DMS153 (cell line): ENCODE measurements at regions not wholly inside any gene's neighbourhood (a gene's known extent, or its start where the extent isn't known, plus 50 kb on each side); places are given as distances from the start of the nearest gene placed in this dataset.

Source experiments
- DNase-seq: peaks from one replicate; lab custom pipeline; 2025; lab: John Stamatoyannopoulos, UW

DNA sequence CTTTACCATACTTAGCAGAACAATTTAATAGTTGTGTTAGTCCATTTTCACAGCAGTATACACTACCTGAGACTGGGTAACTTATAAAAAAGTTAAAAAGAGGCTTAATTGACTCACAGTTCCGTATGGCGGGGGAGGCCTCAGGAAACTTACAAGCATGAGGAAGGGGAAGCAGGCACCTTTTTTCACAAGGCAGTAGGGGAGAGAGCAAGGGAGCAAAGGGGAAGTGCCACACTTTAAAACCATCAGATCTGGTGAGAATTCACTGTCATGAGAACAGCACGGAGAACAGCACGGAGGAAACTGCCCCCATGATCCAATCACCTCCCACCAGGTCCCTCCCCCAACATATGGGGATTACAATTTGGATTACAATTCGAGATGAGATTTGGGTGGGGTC is 269.9 kb downstream of the MTRR start:
- no peak for DNase-seq

DNA sequence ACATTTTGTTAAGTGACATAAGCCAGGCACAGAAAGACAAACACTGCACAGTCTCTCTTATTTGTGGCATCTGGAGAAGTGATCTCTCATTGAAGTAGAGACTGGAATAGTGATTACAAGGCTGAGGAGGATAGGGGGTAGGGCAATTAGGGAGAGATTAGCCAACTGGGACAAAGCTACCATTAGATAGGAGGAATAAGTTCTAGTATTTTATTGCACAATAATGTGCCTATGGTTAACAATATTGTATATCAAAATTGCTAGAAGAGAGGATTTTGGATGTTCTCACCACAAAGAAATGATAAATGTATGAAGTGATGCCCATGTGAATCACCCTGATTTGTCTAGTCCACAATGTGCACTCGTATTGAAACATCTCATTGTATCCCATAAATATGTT is 281.8 kb downstream of the MTRR start:
- no peak for DNase-seq

DNA sequence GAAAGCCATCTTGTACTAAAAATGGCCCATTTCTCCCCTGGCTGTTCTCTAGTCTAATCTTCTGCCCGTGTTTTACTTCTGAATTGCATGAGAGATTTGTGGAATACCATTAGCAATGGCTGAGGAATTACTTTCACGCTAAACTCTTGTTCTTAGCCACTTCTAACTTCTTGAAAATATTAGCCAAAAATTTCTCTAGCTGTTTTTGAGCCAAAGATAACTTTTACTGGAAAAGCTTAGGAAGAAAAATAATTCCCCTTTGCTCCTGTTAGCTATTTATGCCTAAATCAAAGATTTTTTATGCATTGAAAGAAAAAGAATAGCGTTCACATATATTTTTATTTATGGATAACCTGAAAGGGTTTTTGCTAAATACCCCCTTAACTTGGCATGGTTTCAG is 287.8 kb downstream of the MTRR start:
- no peak for DNase-seq

DNA sequence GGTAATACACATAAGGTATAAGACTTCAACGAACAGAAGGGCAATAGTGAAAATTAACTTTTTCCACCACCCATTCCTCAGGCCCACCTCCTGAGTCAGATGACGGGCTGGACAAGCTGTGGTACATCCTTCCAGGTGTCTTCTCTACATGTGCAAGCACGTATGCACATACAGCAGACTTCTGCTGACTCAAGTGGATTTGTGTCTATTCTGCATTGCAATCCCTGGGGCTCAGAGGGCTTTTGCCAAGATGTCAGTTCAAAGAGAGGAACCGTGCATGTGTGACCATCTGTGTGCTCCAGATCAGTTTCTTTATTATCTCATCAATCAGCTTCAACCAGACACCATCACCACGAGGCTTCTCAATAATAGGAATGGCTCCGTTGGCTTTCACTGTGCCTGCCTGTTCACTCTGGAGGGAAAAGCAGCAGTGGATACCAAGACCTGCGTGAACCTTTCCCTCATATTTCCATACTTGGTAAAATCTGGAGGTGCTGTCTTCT is 288.4 kb downstream of the MTRR start:
- no peak for DNase-seq

DNA sequence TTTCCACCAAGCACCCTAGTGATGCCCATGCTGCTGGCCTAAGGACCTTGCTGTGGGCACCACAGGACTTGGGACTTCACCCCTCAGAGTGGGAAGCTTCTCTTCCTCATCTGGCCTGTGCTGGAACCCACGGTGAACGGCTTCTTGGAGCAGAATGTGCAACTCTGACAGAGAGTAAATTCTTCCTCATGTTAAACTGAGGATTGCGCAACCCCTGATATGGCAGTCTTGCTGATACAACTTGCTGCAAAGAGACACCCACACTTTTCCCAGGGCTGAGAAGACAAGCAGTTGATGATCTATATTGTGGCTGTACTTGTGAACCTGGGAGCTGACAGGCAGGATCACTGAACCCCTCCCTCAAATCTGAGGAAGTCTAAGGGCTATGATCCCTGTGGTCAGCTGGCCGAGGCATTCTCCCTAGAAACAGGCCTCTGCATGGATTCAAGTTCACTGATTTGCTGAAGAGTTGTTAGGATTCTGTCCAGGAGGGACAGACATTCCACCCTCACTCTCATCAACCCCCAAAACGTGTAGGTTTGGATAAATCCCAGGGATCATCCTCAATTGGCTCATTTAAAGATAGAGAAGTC is 307.2 kb downstream of the MTRR start:
- DNase-seq, result no peak

DNA sequence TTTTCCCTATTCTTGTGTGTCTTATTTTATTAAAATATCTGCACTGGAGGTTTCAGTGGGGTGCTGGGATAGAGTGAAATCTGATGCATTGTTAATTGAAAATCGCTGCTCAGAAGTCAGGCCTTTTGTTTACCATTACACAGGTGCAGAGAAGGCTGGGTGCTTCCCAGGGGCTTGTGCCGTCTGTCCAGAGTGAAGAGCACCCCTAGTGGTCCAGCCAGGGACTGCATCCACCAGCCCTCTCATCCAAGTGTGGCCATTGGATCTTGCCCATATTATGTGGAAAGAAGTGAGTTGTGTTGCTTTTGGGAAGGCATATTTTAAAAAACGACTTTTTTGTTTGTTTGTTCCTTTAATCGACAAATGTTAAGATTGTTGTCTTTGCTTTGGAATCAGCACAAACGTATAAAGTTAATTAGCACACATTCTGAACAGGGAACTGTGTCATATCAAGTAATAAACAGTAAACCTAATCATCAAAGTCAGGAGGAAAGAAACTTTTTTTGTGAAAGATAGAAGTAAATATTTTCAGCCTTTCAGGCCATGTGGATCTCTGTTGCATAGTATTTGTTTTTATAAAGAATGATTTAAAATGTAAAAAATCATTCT is 315.6 kb downstream of the MTRR start:
- no peak for DNase-seq

DNA sequence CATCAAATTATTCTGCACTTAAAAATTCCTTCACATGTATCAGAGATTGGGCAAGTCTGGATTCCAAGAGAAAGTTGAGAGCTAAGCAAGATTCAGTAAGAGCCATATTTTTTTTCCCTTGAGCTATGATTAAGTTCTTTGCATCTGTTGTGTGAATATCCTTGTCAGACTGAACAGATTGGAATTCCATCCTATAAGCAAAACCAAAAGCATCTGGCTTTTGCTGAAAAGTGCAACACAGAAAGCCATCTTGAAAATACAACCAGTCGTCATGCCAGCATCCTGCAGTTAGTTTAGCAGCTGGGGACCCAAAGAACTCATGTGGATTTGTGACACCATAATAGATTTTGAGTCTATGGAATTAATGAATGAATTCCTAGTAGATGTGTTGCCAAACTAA is 316.9 kb downstream of the MTRR start:
- no peak for DNase-seq

DNA sequence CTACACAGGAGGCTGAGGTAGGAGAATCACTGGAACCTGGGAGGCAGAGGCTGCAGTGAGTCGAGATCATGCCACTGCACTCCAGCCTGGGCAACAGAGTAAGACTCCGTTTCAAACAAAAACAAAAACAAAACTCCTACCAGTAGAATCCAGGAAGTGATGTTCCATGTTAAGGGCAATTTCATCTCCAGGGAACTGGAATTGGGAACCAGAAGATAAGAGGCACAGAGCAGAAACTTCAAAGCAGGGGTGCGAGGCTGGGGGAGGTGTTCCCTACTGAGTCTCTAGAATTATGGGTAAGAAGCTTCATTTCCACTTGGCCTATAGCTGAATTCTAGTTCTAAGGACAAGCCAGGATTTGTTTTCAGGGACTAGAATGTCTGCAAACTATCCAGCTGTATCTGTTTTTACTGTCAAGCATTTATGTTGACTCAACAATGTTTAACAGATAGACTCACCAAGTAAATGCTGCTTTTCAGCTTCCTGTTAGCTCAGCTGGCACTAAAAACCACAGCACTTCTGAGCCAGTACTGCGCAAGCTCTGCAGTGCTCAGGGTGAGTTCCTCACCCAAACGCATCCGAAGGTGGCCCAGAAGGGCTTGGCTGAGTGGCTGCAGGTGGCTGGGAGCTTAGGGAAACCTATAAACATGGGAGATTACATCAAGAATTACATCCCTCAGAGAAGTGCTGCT is 320.1 kb downstream of the MTRR start:
- peak; percentile 99 for DNase-seq

DNA sequence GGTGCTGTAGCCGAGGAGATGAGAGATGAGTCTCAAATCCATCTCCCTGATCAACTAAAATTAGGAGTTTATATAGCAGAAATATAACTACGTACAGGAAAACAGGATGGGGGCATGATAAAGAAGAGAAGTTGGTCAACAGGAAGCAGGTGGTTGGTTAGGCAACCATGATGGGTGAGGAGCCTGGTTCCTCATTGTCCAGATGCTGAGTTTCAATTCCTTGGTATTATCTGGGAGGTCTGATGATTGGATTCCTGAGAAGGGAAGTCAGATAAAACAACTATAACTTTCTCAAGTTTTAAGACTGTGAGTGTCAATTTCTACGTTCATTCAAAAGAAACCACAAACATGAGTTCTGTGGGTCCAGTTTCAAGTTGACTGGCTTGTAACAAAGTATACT is 323.9 kb downstream of the MTRR start:
- DNase-seq, result no peak

DNA sequence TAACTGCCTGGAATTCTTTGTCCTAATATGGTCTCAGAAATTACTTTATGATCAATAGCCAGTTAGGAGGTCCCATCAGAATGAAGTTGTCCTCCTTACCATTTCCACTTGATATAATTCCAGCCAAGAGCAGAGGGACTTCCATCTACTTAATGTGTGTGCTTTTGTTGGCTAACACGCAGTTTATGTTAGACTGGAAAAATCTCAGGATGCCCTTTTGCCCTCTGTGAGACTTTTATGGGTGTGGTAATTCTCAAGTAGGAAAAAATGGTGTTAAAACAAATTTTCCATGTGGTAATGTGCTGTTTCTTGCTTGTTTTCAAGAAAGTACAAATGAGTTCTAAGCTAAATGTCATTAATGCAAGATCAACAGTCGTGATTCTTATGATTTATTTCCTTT is 327.1 kb downstream of the MTRR start:
- DNase-seq, result no peak

DNA sequence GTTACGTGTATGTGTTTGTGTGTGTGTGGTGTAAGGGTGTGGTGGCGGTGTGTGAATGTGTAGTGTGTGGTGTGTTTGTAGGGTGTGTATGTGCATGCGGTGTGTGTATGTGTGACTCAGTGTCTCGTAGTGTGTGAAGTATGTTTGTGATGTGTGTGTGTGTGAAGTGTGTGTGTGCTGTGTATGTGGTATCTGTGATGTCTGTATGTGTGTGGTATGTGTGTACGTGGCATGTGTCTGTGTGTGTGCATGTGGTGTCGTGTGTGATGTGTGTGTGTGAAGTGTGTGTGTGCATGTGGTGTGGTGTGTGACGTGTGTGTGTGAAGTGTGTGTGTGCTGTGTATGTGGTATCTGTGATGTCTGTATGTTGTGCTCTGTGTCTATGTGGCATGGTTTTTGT is 339.4 kb downstream of the MTRR start:
- DNase-seq, result no peak

DNA sequence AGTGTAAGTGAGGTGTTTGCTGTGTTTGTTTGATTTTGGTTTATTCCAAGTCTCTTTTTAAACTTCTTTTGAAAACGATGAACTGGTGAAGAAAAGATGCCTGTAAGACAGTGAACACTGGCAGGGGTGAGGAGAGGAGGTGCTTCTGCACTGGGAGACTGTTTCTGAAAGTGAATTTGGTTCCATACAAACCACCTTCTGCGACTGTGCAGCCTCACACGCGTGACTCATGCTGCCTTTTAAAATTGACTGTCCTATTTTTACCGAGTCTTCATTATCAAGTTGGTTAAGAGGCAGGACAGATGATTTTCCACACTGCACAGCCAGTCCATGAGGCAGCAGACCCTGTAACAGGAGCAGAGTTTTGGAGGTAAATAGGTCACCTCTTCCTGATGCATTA is 340.6 kb downstream of the MTRR start:
- no peak for DNase-seq

DNA sequence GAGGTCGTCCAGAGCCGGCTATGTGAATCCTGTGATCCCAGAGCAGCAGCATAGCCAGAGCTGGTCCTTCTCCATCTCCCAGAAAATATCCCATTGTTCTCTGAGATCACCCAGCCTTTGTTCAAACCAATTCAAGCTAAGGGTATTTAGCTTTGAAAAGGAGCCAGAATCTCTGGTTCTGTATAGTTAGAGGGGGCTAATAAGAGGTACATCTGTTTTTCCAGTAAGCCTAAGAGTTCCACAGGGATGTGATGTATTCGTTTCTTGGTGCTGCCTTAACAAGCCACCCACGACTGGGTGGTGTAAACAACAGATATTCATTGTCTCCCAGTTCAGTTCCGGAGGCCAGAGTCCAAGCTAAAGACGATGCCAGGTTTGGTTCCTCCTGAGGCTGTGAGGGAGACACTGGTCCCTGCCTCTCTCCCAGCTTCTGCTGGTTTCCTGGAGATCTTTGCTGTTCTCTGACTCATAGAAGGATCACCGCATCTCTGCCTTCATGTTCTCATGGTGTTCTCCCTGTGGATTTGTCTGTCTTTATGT is 344.8 kb downstream of the MTRR start:
- no peak for DNase-seq

DNA sequence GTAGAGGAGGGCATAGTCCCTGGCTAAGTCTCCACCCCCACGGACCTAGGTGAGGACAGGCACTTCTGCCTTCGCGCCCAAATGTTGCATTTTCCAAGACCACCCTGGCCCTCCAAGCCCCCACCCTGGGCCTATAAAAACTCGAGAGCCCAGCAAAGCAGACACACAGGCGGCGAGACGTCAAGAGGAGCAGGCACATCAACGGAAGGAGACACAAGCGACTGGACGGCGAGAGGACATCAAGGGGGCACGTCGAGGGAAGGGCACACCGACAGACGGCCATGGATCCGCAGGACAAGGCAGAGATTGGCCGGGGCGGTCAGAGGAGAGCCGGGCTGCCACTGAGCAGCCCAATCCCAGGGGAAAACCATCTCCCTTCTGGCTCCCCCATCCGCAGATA is 348.0 kb downstream of the MTRR start:
- no peak for DNase-seq

DNA sequence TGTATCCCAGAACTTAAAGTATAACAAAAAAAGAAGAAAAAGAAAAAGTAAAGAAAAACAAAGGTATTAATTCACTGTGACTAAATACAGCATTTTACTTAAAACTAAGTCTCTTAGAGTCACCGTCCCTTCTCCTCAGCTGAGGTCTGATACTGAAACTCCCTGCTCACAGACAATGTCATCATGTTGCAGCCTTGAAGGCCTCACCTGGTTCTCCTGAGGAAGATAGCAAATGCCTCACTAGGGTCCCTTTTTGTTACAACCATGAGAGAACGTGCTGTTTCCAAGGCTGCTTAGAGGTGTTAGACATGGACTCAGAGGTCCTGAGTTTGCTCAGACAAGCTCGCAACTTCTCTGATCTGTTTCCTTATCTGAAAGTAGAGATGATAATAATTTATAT is 357.2 kb downstream of the MTRR start:
- no peak for DNase-seq

DNA sequence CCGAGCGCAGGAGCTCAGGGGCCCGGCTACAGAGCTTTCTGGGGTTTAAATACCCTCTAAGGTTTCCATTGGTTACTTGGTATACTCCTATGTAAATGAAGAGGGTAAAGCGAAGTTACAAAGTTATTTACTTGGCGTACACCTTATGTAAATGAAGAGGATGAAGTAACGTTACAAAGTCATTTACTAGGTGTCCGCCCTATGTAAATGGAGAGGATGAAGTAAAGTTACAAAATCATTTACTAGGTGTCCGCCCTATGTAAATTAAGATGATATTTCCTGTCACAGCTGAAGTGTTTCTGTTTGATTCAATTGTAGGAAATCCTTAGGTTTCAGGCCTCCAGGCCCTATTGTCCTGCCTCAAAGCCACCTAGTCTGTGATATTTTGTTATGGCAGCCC is 358.2 kb downstream of the MTRR start:
- peak; percentile 9 for DNase-seq

DNA sequence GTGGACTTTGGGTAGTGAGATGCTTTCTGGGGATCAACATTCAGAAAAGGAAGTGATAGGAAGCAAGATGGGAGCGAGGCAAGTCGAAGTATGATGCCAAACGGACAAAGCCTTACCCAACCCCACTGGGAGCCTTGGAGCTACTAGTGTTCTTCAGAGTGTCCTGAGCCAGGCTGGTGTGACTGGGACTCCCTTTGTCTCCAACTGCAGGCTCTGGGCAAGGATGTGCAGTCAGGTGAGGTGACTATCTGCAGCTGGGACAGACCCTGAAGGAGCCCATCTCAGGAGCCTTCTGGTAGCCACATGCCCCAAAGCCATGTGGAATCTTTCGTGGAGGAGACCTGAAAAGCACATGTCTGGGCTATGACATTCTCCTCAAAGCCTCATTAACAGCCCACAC is 360.6 kb downstream of the MTRR start:
- no peak for DNase-seq

DNA sequence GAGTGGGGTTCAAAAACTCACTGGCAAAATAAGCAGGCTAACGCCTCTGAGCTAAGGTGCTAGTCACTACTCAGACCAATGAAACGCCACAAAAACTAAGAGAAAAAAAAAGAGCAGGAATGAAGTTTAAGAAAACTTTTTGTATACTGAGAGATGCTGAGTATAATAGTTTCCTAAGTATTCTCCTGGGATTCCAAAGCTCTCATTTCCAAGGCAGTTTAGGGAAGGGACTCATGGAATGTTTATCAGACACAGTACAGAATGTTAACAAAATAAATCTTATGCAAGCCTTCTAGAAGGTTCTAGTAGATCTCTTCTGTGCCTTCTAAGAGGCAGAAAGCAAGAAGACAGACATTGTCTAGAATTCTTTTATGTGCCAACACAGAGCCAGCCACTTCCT is 361.9 kb downstream of the MTRR start:
- DNase-seq, result no peak

DNA sequence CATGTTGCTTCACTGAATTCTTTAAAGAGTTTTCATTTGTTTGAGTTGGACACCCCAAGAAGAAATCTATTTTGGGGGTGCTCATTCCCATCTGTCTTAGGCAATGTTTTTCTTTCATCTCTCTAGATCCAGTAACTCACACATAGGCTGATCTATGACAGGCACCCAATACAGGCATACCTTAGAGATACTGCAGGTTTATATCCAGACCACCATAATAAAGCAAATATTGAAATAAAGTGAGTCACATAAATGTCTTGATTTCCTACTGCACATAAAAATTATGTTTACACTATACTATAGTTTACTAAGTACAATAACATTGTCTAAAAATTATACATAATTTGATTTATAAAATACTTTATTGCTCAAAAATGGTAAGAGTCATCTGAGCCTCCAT is 364.5 kb downstream of the MTRR start:
- DNase-seq, result no peak

DNA sequence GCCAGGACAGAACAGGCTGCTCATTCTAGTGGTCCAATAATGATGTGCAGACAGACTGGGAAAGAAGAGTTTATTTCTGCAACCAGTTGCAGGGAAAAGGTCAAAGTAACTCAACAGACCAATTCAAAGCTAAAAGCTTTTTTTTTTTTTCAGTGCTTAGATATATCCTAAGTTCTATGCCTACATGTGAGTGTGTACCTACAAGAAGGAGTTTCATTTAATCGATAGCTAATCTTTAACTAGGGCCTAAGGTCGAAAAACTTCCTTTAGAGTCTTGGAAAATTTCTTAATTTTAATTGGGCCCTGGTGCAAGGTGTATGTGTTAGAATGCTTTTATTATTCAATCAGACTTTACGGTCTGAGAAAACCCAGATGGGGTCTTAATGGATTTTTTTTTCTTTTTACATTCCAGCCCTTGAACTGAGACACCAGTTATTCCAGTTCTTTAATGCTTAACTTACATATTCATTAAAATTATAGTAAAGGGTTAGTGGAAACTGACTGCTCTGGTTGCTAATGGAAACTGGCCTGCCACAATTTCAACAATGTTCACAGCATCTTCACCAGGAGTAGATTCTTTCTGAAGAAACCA is 365.3 kb downstream of the MTRR start:
- no peak for DNase-seq

DNA sequence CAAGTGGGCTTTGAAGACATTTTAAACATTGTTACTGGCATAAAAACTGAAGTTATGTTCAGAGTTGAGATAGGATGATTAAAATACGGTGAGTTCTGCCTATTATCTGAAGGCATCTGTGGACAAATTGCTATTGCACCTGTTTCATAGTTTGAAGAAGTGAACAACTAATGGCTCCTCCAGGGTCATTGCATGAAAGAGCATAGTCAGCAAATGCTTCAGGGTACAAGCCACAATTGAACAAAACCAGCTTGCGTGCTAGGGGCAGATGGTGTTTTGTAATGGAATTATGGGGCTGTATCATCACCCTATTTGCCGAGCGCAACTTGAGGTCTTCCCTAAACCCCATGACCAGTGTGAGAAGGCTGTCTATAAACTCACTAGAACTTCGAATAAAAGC is 369.1 kb downstream of the MTRR start:
- DNase-seq, result no peak

DNA sequence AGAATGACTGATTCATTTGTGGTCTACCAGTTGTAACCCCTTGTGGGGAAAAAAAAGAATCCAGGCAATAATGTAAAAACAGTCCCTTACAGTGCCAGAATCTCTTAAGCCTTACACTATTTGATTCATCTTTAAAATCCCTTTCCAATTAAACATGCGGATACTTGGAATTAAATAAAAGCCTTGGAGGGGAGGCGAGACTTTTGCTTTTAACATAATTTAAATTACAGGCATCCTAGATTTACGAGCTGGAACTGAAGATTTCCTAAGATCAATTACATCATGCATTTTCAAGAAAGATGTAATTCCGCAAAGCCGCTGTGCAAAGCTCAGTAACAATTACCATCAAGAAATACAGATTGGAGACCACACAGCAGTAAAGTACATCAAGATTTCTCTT is 370.2 kb downstream of the MTRR start:
- no peak for DNase-seq

DNA sequence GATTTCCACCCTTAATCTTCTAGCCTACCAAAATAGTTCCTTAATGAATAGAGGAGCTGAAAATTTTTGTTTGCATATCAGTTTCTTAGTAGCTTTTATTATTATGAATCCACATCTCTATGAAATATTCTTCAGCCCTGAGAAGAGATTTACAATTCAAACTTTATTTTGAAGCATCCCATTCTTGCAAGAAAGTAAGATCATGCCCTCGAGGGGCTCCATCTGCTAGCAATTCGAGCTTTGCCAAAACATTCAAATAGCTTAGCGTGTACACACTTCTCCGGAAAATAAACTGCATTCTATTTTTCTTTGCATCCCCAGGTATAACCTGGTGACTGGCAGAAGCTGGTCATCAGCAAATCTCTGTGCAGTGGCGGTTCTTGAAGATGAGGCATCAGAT is 370.7 kb downstream of the MTRR start:
- DNase-seq, result no peak
